ENCODE measurements at regions not wholly inside any gene's neighbourhood (a gene's known extent, or its start where the extent isn't known, plus 50 kb on each side); places are given as distances from the start of the nearest gene placed in this dataset.

DNA sequence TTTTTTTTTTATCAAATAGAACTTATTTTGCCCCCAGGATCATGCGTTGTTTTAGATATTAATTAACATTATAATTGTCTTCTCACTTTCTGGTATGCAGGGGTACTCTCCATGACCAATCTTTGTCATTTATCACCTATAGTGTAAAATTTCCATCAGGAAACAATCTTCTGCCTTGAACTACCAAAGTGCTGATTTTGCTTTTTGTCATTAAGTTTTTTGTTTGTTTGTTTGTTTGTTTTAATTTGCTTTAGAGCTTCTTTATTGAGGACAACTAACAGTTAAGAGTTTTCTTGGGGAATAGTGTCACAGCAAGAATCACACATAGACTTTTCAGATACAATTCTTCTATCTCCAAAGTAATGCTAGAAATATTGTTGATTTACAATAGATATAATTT, 171.2 kb upstream of the PRPS1L1 start:
- no peak for TF ChIP-seq POLR2A (IDR thresholded peaks at IDR 0.05)
- TF ChIP-seq, protein P1, sequence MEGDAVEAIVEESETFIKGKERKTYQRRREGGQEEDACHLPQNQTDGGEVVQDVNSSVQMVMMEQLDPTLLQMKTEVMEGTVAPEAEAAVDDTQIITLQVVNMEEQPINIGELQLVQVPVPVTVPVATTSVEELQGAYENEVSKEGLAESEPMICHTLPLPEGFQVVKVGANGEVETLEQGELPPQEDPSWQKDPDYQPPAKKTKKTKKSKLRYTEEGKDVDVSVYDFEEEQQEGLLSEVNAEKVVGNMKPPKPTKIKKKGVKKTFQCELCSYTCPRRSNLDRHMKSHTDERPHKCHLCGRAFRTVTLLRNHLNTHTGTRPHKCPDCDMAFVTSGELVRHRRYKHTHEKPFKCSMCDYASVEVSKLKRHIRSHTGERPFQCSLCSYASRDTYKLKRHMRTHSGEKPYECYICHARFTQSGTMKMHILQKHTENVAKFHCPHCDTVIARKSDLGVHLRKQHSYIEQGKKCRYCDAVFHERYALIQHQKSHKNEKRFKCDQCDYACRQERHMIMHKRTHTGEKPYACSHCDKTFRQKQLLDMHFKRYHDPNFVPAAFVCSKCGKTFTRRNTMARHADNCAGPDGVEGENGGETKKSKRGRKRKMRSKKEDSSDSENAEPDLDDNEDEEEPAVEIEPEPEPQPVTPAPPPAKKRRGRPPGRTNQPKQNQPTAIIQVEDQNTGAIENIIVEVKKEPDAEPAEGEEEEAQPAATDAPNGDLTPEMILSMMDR (IDR thresholded peaks at IDR 0.05), result no peak
- no peak for TF ChIP-seq EP300 (IDR thresholded peaks at IDR 0.05)

All from tibial nerve (tissue), 4 donors.